ENCODE measurements at regions not wholly inside any gene's neighbourhood (a gene's known extent, or its start where the extent isn't known, plus 50 kb on each side); places are given as distances from the start of the nearest gene placed in this dataset.
A peak's percentile ranks its signal among the peaks of the same experiment; 100 is the strongest.

GRCh38 chr5:173527671-173528070 lies 88.8 kb downstream of the BOD1 start:
- no peak for DNase-seq (ENCODE audit: low read depth, low spot score)

GRCh38 chr5:173524136-173524535 lies 92.3 kb downstream of the BOD1 start:
- no peak for DNase-seq (ENCODE audit: low read depth, low spot score)

GRCh38 chr5:173523388-173523787 lies 93.1 kb downstream of the BOD1 start:
- no peak for DNase-seq (ENCODE audit: low read depth, low spot score)

GRCh38 chr5:173522518-173522917 lies 93.9 kb downstream of the BOD1 start:
- no peak for DNase-seq (ENCODE audit: low read depth, low spot score)

GRCh38 chr5:173518856-173519255 lies 97.6 kb downstream of the BOD1 start:
- no peak for DNase-seq (ENCODE audit: low read depth, low spot score)

- DNase-seq (ENCODE audit: low read depth, low spot score): peak; percentile 40
Observed at GRCh38 chr5:173517648-173518047, 98.8 kb downstream of the BOD1 start.

- DNase-seq (ENCODE audit: low read depth, low spot score): no peak
Observed at GRCh38 chr5:173515526-173515925, 100.9 kb downstream of the BOD1 start.

- no peak for DNase-seq (ENCODE audit: low read depth, low spot score)
Observed at GRCh38 chr5:173514661-173515060, 101.8 kb downstream of the BOD1 start.

GRCh38 chr5:173513521-173513991 lies 102.9 kb downstream of the BOD1 start:
- DNase-seq (ENCODE audit: low read depth, low spot score): no peak

- no peak for DNase-seq (ENCODE audit: low read depth, low spot score)
Observed at GRCh38 chr5:173512637-173513435, 103.6 kb downstream of the BOD1 start.

GRCh38 chr5:173509060-173509459 lies 107.4 kb downstream of the BOD1 start:
- no peak for DNase-seq (ENCODE audit: low read depth, low spot score)

GRCh38 chr5:173507171-173507570 lies 109.3 kb downstream of the BOD1 start:
- no peak for DNase-seq (ENCODE audit: low read depth, low spot score)

GRCh38 chr5:173505634-173506033 lies 110.8 kb downstream of the BOD1 start:
- no peak for DNase-seq (ENCODE audit: low read depth, low spot score)

- no peak for DNase-seq (ENCODE audit: low read depth, low spot score)
Observed at GRCh38 chr5:173501922-173502321, 114.5 kb downstream of the BOD1 start.

GRCh38 chr5:173501271-173501670 lies 115.2 kb downstream of the BOD1 start:
- DNase-seq (ENCODE audit: low read depth, low spot score): no peak

- DNase-seq (ENCODE audit: low read depth, low spot score): no peak
Observed at GRCh38 chr5:173500213-173500560, 116.3 kb downstream of the BOD1 start.

- DNase-seq (ENCODE audit: low read depth, low spot score): no peak
Observed at GRCh38 chr5:173499471-173500212, 116.8 kb downstream of the BOD1 start.

- DNase-seq (ENCODE audit: low read depth, low spot score): peak; percentile 15
Observed at GRCh38 chr5:173498739-173499470, 117.5 kb downstream of the BOD1 start.

- DNase-seq (ENCODE audit: low read depth, low spot score): no peak
Observed at GRCh38 chr5:173498286-173498685, 118.2 kb downstream of the BOD1 start.

GRCh38 chr5:173497685-173498084 lies 118.8 kb downstream of the BOD1 start:
- no peak for DNase-seq (ENCODE audit: low read depth, low spot score)

GRCh38 chr5:173496883-173497255 lies 119.6 kb downstream of the BOD1 start:
- DNase-seq (ENCODE audit: low read depth, low spot score): no peak

GRCh38 chr5:173496129-173496882 lies 120.1 kb downstream of the BOD1 start:
- no peak for DNase-seq (ENCODE audit: low read depth, low spot score)
